NCI-H82 (cell line): ENCODE measurements at regions not wholly inside any gene's neighbourhood (a gene's known extent, or its start where the extent isn't known, plus 50 kb on each side); places are given as distances from the start of the nearest gene placed in this dataset.
"Not testable (repeated sequence)": the region's sequence is repeated elsewhere in the genome, so short reads cannot be mapped to it uniquely, and the experiment has no call there.

Source experiments
- DNase-seq: peaks from one replicate; lab custom pipeline; 2025; lab: John Stamatoyannopoulos, UW

DNA sequence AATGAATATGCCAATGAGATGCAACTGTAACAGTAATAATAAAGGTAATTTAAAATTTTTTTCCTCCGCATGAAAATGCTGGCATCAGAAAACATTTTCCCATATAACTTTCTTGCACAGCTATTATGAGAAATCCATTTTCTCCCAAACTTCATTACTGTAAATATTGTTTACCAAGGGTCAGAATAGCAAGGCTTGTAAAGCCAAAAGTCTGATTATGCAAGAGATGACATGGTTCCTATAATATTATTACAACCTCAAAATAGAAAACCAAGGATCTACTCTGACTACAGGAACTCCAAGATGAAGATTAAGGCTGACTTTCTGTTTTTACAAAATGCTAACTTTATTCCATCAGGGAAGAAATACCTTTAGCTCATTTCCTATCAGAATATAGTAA is 162.7 kb upstream of the CDK1 start:
- no peak for DNase-seq

- no peak for DNase-seq
Measured at GRCh38 chr10:60614363-60614762, 163.9 kb upstream of the CDK1 start.

DNA sequence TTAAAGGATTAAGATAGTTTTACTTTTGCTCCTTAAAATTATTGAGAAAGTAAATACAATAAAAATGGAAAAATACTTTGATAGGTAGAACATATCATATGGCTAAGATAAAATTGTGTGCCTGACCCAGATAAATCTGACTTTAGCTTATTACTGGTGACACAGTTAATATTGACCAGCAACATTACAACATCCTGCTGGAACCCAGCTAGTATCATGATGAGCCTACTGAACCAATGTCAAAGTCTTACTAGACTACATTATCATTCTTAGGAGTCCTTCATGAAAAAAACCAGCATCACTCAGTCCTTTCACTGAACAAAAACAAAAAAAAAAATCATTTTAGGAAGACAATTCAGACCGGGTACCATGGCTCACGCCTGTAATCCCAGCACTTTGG is 164.8 kb upstream of the CDK1 start:
- DNase-seq, result no peak

DNA sequence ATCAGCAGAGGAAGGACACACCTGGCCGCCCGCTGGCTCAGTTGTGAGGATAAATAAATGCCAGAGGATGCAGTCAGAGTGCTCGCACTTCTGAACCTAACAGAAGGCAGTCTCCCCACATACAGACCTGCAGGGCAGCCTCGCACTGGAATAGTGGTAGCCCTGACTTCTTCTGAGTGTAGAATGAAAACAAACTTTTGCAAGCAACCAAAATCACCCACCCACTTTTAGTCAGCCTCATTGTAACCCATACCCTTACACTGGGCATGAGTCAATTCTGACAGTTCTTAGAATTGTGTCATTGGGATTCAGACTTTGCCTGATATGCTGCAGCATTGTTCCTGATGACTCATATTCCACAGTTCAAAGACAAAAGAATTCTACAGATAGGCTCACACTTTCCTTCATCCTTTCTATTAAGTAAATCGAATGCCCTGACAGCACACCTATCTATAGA is 167.0 kb upstream of the CDK1 start:
- DNase-seq, result no peak

DNA sequence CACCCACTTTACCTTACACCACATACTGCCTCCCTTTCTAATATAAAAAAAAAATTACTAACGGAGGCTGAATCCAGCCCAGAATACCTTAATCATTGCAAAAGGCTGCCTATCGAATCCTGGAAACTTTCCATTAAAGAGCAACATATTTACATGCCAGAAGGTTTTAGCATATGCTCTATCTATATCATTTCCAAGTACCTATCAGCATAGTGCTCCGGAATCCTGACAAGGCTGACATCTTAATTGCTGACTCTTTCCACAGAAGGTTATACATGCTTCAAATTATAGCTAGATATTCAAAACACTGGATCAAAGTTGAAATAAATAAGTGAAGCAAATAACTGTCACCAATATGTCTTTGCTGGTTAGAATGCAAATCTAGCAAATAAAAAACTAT is 170.9 kb upstream of the CDK1 start:
- no peak for DNase-seq

GRCh38 chr10:60606343-60607080 is 171.8 kb upstream of the CDK1 start:
- no peak for DNase-seq

DNA sequence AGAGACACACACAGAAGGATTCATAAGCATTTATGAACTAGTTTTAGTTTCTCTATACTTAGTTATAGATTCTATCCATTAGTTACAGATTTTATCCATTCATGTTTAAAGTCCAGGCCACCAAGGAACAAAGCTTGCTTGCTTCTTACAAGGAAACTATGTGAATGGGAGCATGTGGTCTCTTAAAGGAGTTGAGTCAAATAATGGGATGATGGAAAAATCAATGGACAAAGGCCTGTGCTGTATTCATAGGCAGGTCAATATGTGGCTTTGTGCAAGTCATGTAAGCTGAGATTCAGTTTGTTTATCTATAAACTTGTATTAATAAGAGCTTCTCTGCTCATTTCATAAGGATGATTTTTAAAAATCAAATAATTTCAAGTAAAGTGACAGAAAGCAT is 172.8 kb upstream of the CDK1 start:
- DNase-seq, result no peak

- no peak for DNase-seq
Measured at GRCh38 chr10:60604342-60604741, 173.9 kb upstream of the CDK1 start.

DNA sequence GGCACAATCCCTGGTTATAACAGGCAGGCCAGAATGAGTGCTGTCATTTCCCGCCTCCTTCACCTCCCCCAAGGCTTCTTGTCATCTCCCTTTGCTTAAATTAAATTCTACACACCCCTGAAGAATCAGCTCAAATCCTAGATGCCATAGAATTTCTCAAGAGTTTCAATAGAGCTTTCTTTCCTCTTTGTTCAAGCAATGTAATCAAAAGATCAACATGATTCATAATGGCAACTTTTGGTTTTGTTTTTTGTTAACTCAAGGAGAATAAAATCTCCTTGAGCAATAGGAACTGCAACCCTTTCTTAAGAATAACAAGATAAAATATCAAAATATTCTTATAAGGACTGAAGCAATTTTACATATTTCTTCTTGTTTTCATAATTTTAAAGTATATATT is 180.8 kb upstream of the CDK1 start:
- no peak for DNase-seq

GRCh38 chr10:60595852-60596251 is 182.4 kb upstream of the CDK1 start:
- DNase-seq, result no peak

DNA sequence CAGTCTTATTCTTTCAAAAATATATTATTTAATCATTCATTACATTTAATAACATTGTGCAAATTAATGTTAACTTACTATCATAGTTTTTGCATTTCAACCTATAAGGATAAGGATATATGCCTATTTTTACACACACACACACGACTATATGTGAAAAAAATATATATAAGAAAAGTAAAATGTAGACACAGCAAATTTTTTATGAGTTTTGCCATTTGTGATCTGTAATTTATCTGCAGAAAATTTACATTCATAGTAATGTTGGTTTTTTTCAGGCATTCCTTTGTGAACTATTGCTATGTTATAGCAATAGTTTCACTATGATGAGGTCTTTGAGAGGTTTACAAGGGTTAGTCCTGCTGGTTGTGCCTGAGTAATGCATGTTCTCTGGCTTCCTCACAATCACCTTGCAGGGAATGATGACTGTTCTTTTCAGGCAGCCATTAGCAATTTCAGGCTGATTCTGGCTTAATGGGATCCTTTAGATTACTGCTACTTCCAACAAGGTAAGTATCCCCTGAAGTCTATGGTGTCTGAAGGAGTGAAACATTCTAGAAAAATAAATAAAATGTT is 183.7 kb upstream of the CDK1 start:
- DNase-seq, result no peak

DNA sequence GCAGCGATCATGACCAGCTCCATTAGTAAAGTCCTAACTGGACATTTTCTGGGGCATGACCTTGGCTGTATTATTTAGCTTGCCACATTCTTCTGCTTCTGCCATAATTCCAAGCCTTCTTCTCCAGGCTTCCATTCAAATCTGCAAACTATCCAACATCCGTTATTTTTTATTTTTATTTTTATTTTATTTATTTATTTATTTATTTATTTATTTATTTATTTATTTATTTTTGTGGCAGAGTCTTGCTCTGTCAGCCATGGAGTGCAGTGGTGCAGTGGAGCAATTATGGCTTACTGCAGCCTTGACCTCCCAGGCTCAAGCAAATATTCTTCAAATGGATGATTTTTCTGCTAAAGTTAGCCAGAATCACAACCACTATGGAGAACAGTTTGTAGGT is 187.2 kb upstream of the CDK1 start:
- no peak for DNase-seq

DNA sequence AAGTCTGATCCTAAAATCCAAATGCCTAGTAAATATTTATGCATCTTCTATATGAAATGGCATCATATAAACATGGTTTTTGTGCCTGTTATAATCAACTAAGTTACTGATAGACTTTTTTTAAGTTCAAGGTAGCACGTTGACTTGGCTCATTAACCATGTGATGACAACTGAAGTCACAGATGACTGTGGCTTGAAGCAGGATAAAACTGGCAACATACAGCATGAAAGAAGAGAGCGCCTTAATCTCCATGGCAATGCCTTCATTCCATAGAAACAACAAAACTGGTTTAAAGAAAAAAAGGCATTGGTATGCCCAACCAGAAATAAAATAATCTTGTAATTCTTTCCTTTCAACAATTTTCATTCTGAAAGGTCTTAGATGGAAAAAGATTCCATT is 188.9 kb upstream of the CDK1 start:
- DNase-seq, result no peak

DNA sequence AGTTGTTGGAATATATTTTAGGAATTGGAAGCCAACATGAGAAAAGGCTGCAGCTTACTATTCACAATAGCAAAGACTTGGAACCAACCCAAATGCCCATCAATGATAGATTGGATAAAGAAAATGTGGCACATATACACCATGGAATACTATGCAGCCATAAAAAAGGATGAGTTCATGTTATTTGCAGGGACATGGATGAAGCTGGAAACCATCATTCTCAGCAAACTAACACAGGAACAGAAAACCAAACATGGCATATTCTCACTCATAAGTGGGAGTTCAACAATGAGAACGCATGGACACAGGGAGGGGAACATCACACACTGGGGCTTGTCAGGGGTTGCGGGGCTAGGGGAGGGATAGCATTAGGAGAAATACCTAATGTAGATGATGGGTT is 192.1 kb upstream of the ANK3 start:
- DNase-seq, result not testable (repeated sequence)

DNA sequence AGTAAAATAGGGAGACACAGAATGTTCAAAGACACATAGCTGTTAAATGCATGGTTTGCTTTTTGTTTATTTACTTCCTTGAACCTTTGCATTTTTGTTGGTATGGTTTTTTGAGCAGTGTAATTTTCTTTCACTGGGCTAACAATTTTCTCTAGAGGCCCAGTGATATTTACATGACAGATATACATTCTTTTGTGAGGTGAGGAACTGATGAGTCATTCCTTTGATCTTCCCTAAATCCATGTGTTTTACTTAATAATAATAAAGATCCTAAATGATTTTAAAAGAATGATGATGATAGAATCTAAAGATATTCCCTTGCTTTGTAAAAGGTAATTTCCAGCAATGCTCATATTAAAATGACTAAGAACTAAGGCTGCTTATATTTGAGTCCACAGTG is 188.5 kb upstream of the ANK3 start:
- DNase-seq, result no peak

GRCh38 chr10:60576130-60577069 is 186.7 kb upstream of the ANK3 start:
- no peak for DNase-seq

DNA sequence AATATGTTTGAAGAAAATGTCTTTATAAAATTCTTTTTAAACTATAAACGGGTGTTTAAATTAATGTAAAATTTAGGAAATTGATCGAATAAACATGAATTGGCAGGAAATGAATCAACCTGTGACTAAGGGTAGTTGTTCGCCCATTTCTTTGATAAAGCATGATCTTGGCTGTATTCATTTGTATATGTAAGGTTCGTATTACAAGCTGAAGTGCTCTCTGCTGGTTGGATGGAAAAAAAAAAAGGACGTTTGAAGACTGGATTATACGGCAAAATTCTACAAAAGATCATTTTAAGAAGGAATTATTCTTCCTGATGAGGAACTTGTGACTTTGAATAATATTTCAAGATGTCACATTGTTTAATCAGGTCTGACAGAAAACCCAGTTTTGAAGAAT is 185.4 kb upstream of the ANK3 start:
- DNase-seq, result no peak

DNA sequence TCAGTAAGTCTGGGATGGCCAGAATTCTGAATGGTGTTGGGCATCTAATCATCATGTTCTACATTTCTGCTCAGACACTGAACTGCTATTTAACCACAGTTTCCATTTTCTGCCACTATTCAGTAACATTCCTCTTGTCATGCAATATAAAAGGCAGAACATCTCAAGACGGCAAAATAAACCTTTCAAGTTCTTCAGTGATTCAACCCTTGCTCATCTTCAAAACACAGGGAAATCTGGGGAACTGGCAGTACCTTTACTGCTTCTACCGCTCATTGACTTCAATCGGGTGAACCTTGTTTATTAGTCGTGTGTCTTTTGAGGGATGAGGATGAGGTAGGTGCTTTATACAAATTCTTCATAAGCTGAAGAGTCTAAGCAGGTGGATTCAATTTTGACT is 184.7 kb upstream of the ANK3 start:
- no peak for DNase-seq

DNA sequence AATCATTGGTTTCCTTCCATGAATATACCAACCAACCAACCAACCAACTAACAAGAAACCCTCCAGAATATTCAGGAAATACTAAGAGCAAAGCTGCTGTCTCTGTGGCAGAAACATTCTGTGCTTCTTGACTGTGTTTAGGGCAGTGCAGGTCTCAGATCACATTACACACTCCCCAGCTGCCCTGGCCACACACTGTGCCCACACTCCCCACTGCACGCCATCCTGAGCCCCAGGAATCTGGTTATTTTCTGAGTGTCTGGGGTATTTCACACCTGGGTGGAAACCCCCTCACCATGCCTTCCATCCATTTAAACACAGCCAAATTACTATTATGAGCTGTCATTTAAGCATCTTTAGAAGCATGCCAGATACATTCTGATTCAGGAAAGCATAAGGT is 183.7 kb upstream of the ANK3 start:
- no peak for DNase-seq

GRCh38 chr10:60572511-60573194 is 183.0 kb upstream of the ANK3 start:
- DNase-seq, result peak; percentile 8

DNA sequence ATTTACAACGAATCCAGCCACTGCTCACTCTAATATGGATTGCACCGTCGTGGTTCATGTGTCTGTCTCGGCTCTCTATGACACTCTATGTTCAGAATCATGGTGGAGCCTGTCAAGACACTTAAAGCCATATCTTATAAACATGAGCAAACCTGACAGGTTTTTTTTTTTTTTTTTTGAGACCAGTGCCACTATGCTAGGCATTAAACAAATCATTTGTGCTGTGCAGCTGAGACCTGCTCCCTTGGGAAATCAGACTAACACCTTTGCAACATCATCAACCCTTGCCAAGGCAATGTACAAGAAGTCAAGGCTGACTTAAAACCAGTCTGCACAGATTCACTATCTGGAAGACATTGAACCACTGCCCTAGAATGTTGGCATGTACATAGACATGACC is 181.2 kb upstream of the ANK3 start:
- DNase-seq, result peak; percentile 4

- no peak for DNase-seq
Measured at GRCh38 chr10:60570272-60570865, 180.7 kb upstream of the ANK3 start.
